Chondrocyte (in vitro differentiated cells): ENCODE measurements at regions not wholly inside any gene's neighbourhood (a gene's known extent, or its start where the extent isn't known, plus 50 kb on each side); places are given as distances from the start of the nearest gene placed in this dataset.

Experiments
- DNase-seq: peaks from one replicate; pipeline ENCODE4 v3.0.0; 2021; ENCODE audit warnings: mixed read lengths, low spot score
- H3K27ac Mint-ChIP-seq: one replicate; pipeline ENCODE4 v1.8.0; 2021; ENCODE audit warnings: mild to moderate bottlenecking, moderate library complexity, mixed read lengths; ENCODE audit not compliant: unreplicated experiment
- H3K27me3 Mint-ChIP-seq: 2 replicates; pipeline ENCODE4 v1.8.0; 2021; ENCODE audit warnings: low read depth, mixed read lengths
- H3K36me3 Mint-ChIP-seq: 2 replicates; pipeline ENCODE4 v1.8.0; 2021; ENCODE audit warnings: low read depth, mixed read lengths
- H3K4me1 Mint-ChIP-seq: 2 replicates; pipeline ENCODE4 v1.8.0; 2021; ENCODE audit warnings: low read depth, mild to moderate bottlenecking, mixed read lengths
- H3K4me3 Mint-ChIP-seq: one replicate; pipeline ENCODE4 v1.8.0; 2021; ENCODE audit warnings: mild to moderate bottlenecking, moderate library complexity, mixed read lengths; ENCODE audit not compliant: unreplicated experiment
- H3K9me3 Mint-ChIP-seq: 2 replicates; pipeline ENCODE4 v1.8.0; 2021; ENCODE audit warnings: low read depth, mixed read lengths
- TF ChIP-seq, protein P1 (sequence below): fragments of 200-600 bp; sonication (generic); IDR thresholded peaks from 2 replicates; pipeline ENCODE4 v1.5.0; 2021; ENCODE audit warnings: antibody characterized with exemption, mild to moderate bottlenecking, moderate library complexity

DNA sequence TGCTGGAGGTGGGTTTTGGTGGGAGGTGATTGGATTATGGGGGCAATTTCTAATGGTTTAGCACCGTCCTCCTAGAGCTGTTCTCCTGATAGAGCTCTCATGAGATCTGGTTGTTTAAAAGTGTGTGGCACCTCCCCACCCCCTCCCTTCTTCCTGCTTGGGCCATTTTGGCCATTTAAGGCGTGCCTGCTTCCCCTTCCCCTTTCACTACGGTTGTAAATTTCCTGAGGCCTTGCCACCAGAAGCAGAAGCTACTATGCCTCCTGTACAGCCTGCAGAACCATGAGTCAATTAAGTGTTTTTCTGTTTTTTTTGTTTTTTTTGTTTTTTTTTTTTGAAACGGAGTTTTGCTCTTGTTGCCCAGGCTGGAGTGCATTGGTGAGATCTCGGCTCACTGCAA lies 335.7 kb upstream of the HS6ST1 start:
- no peaks in the 10 kb centered on the region for H3K27me3 Mint-ChIP-seq
- H3K4me1 Mint-ChIP-seq = no peaks in the 10 kb centered on the region
- peaks cover 8% of the 10 kb centered on the region for H3K9me3 Mint-ChIP-seq
- H3K36me3 Mint-ChIP-seq = no peaks in the 10 kb centered on the region
- peak overlapping the region; percentile 2 for H3K27ac Mint-ChIP-seq
- TF ChIP-seq, protein P1, sequence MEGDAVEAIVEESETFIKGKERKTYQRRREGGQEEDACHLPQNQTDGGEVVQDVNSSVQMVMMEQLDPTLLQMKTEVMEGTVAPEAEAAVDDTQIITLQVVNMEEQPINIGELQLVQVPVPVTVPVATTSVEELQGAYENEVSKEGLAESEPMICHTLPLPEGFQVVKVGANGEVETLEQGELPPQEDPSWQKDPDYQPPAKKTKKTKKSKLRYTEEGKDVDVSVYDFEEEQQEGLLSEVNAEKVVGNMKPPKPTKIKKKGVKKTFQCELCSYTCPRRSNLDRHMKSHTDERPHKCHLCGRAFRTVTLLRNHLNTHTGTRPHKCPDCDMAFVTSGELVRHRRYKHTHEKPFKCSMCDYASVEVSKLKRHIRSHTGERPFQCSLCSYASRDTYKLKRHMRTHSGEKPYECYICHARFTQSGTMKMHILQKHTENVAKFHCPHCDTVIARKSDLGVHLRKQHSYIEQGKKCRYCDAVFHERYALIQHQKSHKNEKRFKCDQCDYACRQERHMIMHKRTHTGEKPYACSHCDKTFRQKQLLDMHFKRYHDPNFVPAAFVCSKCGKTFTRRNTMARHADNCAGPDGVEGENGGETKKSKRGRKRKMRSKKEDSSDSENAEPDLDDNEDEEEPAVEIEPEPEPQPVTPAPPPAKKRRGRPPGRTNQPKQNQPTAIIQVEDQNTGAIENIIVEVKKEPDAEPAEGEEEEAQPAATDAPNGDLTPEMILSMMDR = no peak
- DNase-seq = no peak
- no peak overlapping the region for H3K4me3 Mint-ChIP-seq

DNA sequence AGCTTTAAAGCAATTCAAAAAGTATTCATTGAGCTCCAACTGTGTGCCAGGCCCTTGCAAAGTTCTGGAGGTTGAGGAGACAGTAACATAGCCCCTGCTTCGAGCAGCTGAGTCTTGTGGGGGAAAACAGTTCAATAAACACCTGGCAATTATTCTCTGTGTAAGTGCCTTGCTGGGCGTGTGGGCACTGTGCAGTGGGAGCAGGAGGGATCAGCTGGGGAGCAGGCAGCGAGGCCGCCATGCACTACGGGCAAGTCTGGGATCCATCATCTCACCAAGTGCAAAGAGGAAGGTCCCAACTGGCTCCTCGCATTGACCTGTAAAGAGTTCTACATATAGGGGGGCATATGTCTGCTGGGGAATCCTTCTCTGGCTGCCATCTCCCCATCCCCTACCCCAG lies 342.2 kb upstream of the HS6ST1 start:
- Mint-ChIP-seq H3K27me3 (peaks cover 11% of the 10 kb centered on the region), H3K9me3 (peaks cover 5% of the 10 kb centered on the region), H3K4me1 (peaks cover 5% of the 10 kb centered on the region), H3K4me3 (no peak overlapping the region), H3K27ac (no peak overlapping the region), H3K36me3 (no peaks in the 10 kb centered on the region)
- no peak for DNase-seq
- TF ChIP-seq, protein P1 = no peak

DNA sequence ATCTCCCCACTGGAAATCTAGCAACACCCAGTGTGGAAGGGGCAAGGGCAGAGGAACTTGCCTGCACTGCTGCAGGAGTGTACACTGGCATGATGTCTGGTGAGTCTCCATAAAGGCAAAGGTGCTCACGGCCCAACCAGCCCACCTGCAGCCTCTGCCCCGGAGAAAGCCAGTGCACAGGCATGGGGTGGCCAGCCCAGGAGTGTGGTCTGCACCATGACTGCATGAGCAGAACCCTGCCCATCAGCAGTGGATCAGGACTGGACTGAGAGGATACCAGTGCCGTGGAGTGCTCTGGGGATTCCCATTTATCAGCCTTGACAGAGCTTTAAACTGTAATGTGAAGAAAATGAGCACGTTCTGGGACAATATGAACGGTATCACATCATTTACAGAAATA lies 342.6 kb upstream of the HS6ST1 start:
- H3K27me3 Mint-ChIP-seq = peaks cover 11% of the 10 kb centered on the region
- no peak overlapping the region for H3K4me3 Mint-ChIP-seq
- DNase-seq = peak; percentile 59
- TF ChIP-seq, protein P1 = no peak
- H3K27ac Mint-ChIP-seq = no peak overlapping the region
- H3K4me1 Mint-ChIP-seq = peaks cover 5% of the 10 kb centered on the region
- H3K36me3 Mint-ChIP-seq = no peaks in the 10 kb centered on the region
- peaks cover 5% of the 10 kb centered on the region for H3K9me3 Mint-ChIP-seq

DNA sequence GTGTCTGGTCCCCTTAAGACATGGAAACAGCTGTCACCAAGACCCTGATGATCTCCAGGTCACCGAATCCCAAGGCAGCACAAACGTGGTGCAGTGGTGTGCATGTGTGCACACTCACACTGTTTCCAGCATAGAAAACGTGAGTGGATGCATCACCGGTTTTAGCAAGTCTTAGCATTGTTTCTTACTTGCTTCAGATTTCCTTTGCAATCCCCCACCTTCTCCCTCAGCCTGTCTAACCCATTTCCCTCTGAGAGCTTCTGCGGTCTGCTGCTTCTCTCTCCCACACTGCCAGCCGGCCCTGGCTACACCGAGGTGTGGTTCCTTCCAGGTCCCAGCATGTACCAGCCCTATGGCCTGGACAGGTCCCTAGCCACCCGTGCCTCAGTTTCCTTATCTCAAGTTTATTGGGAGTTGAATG lies 343.4 kb upstream of the HS6ST1 start:
- Mint-ChIP-seq H3K27ac (no peak overlapping the region), H3K27me3 (peaks cover 13% of the 10 kb centered on the region), H3K9me3 (peaks cover 5% of the 10 kb centered on the region), H3K4me3 (no peak overlapping the region), H3K4me1 (peaks cover 5% of the 10 kb centered on the region), H3K36me3 (no peaks in the 10 kb centered on the region)
- no peak for DNase-seq
- TF ChIP-seq, protein P1 = no peak

DNA sequence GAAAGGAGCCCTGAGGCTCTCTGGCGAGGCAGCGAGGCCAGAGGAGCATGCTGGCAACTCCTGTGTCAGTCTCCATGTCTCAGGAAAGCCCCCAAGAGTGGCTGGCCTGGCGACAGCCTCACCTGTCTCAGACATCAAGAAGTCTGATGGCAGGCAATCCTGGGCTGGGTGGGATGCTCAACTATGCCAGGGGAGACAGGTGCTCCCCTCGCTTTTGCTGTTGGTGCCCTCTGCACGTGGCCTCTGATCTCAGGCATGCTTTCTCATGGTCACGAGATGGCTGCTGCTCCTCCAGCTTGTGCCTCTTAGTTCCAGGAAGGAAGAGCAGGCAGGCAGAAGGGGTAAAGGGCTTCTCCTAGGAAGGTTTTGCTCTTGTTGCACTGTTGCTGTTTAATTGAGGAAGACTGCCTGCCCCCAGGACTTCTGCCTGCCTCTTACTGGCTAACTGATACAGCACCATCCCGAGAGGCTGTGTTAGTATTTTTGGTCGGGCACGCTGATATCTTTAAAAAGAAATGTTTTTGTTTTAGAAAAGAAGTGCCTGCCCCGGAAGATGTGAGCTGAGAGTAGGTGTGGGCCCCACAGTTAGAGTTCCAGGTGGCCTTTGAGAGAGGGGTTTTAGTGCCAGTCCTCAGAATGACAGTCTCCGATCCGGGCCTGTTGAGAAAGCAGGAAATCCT lies 344.8 kb upstream of the HS6ST1 start:
- Mint-ChIP-seq H3K27ac (no peak overlapping the region), H3K27me3 (peaks cover 16% of the 10 kb centered on the region), H3K4me1 (peaks cover 5% of the 10 kb centered on the region), H3K9me3 (no peaks in the 10 kb centered on the region), H3K36me3 (no peaks in the 10 kb centered on the region), H3K4me3 (no peak overlapping the region)
- no peak for DNase-seq
- TF ChIP-seq, protein P1 = no peak
